HG02759 (cell line): ENCODE measurements at regions not wholly inside any gene's neighbourhood (a gene's known extent, or its start where the extent isn't known, plus 50 kb on each side); places are given as distances from the start of the nearest gene placed in this dataset.

Source experiments
- ATAC-seq: cut with Tn5 transposase; IDR thresholded peaks from one replicate; pipeline ENCODE4 v1.9.1; 2021; ENCODE audit warnings: mild to moderate bottlenecking, moderate library complexity; ENCODE audit not compliant: unreplicated experiment

DNA sequence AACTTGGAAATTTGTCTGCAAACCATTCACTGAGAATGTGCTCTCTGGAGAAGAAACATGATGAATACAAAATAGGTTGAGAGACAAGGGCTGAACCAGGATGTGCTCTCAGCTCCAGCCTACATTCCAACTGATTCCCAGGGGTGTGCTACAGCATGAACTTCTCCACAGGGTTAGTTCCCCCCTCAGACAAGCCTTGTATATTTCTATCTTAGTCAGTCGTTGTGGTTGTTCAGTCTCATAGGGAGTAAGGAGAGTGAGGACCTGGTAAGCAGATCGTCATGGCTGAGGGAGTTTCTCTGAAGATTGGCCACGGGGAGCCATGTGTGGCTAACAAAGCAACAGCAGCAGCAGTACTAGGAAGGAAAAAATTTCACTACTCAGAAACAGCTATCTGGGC is 919.7 kb upstream of the CADM2 start:
- ATAC-seq, result no peak

DNA sequence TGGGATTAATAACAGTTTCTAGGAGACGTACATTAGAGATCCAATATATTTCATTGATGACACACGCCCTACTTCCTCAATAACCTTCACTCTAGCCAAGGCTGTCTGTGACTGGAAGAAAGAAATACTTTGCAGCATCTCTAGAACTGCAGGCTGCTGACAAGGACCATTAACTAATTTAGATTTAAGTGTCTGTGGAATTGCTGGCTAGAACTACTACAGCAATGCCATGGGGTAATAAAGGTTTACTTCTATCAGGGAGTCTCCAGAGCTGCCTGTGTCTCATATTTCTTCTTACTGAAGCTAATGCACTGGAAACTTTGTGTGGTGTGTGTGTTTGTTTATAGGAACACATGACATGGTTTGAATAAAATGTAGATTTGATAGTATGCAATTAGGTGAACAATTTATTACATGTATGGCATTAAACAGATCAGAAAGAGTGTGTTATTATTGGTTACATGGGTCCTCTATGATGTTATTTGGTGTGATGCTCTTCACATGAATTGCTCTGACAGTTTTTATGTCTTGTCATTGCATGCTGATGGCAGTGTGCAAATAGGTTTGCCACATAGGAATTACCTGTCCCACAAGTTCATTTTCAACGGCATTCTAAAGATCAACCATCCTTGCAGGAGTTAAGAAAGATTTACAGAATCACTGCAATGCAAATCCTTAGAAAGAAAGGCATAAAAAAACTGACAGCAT is 916.2 kb upstream of the CADM2 start:
- no peak for ATAC-seq

DNA sequence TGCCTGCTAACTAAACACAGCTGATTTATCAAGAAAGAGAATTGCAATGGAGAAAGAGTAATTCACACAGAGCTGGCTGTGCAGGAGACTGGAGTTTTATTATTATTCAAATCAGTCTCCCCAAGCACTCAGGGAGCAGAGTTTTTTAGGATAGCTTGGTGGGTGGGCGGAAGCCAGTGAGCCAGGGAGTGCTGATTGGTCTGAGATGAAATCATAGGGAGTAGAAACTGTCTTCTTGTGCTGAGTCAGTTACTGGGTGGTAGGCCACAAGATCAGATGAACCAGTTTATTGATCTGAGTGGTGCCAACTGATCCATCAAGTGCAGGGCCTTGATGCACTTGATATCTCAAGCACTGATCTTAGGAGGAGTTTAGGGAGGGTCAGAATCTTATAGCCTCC is 891.9 kb upstream of the CADM2 start:
- no peak for ATAC-seq

DNA sequence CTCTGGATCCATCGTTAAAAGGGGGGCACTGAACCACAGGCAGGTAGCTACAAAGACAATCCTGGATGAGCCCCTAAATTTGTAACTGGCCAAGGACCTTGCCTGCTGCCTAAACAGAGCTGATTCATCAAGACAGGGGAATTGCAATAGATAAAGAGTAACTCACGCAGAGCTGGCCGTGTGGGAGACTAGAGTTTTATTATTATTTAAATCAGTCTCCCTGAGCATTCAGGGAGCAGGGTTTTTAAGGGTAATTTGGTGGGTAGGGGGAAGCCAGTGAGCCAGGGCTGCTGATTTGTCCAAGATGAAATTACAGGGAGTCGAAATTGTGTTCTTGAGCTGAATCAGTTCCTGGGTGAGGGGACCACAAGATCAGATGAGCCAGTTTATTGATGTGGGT is 885.1 kb upstream of the CADM2 start:
- ATAC-seq, result no peak

DNA sequence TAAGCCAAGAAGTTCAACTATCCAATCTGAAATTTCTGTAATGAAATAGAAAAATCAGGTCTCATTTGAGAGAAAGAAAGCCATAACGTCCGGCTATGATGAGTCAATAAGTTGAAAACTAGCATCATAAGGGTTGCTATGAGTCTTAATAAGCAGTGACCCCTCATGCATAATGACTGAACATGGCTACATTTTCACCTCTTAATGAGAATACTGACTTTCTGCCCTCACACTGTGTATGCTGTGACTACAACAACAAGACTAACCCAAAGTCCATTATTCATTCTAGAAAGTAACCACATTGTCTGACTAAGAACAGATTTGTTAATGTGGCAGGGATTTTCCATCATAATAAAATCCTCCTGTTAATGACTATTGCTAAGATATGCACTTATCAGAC is 884.0 kb upstream of the CADM2 start:
- ATAC-seq, result no peak

DNA sequence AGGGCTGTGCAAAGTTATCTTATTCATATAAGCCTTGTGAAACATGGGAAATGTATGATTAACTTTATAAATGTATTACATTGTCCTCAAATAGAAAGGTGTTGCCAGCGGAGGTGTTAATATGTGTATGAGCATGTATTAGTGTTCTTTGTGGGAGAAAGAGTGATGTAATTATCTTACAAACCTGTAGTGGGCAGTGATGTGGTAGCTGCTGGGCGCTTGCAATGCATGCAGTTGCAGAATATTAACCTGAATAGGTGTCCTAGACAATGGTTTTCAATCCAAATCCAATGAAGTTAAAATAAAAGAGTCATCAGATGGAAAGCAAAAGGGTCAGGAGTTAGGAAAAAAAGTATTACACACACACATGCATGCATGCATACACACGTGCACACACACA is 881.3 kb upstream of the CADM2 start:
- ATAC-seq, result no peak

DNA sequence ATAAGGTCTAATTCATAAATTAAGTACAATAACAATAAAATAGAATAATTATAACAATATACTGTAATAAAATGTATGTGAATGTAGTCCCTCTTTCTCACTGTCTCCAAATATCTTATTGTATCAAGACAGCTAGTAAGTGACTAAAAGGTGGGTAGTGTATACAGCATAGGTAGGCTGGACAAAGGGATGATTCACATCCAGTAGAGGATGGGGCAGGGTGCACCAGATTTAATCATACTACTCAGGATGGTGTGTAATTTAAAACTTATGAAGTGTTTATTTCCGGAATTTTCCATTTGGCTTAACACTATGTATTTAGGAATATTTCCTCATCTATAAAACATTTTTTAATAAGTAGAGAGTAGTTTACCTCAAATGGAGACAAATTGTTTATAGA is 876.1 kb upstream of the CADM2 start:
- ATAC-seq, result no peak

DNA sequence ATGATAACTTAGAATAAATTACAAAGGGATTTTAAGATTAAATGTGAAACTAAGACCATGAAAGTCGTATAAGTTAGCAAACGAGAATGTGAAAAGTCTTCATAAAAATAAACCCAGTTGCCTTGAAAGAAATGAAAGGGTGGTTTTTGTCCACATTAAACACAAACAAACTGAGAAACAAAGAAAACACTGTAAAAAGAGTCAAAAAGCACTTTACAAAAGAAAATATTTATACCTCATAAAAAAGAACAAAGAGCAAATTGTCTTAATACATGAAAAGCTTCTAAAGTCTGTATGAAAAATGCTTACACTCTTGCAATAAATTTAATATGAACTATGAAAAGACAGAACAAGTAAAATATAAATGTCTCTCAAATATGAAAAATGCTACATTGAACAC is 865.9 kb upstream of the CADM2 start:
- no peak for ATAC-seq

DNA sequence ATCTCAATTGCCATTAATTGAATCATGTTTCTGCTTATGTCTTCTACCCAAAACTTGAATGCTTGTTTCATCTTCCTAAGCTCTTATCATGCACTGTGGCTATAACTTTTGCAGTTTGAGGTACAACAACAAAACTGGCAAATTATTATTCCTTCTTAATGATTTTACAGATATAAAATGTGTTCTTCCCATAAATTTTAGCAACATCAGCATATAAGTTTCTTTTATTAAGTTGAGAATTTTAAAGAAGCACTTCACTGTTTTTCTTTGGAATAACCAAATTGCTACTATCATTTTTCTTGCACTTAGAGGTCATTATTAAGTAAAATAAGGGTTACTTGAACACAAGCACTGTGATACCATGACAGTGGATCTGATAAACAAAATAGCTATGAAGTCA is 862.6 kb upstream of the CADM2 start:
- ATAC-seq, result no peak

DNA sequence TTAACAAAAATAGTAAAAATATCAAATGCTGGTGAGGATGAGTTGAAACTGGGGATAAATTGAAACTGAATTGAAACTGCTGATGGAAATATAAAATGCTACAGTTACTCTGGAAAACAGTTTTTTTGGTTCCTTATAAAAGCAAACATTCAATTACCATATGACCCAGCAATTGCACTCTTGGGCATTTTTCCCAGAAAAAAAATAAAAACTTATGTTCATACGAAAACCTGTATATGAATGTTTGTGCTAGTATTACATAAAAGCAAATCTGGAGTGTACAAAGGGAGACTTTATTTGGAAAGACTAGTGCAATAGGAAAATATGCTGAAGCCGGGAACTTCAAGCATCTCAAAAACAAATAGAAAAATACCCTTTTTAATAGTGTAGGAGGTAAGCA is 857.9 kb upstream of the CADM2 start:
- ATAC-seq, result no peak

DNA sequence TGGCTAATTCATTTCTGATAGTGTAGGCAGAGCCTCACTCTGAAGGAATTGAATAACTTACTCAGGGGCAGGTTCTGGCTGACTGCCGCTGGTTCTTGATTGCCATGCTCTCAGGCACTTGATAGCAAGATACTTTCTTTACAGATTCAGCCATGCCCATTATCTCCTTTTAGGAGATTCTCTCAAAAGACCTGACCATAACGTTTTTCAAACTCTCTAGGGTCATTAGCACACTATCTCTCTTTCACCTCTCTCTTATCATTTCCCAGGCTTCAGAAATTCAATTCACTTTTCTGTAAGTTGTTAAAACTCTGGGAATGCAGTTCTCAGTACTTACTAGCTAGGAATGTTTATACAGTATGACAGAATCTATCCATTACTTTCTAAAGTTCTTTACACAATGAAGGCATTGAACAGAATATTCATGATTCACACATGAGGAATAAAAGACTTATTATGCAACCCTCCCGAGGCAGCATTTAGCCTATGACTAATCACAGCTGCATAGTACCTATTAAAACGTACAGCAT is 850.3 kb upstream of the CADM2 start:
- ATAC-seq, result no peak

DNA sequence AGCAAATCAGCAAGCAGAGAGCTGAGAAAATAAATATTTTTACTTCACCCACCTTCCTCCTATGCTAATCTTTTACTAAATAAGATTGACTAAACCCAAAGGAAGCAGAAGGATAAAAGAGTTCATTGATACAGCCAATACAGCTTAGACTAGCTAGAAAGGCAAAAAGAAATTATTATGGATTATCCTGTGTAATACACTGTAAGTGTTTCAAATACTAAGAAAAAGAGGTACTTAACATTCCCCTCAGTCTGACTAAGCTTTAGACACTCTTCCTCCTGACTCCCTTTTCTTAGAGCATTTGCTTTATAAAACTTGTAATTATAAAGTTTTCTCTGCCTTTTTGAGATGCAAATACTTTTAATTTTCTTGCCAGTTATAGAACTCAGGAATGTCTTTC is 848.9 kb upstream of the CADM2 start:
- no peak for ATAC-seq

DNA sequence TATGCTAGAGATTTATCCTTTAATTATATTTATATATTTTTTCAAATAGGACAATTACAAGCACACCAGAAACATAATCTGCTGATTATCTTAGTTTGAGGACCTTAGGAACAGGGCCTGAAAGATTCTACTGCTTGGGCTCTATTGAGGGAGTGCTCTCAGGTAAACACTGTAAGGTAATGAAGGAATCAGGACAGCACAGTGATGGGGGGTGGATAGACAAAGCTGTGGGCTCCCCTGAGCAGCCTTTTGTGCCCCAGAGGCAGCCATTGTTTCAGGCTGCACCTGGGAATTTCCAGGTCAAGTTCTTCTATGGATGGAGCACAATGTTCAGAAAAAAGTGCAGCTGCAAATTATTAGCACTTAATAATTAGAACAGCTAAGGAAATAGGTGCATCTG is 848.0 kb upstream of the CADM2 start:
- no peak for ATAC-seq

DNA sequence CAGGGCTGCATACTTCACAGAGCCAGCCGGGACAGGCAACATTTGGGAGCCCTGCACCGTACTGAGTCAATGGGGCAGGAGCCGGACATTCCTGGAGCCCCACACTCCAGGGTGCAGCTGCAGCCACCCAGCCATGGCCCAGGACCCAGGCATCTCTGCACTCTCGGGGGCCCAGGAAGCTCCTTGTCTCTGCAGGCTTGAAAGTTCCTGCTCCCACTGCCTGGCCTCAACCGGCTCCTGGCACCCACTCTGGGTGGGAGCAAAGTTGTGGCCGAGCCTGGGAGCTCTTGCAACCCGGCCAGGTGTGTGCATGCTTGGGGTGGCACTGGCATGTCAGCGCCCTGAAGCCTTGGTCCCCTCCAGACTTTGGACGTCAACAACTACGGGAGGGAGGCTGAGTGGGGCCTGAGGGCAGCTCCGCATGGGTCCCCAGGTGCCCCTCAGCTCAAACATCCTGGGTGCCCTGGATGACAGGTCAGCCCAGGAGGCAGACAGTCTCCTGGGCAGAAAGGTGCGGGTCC is 833.5 kb upstream of the CADM2 start:
- no peak for ATAC-seq

DNA sequence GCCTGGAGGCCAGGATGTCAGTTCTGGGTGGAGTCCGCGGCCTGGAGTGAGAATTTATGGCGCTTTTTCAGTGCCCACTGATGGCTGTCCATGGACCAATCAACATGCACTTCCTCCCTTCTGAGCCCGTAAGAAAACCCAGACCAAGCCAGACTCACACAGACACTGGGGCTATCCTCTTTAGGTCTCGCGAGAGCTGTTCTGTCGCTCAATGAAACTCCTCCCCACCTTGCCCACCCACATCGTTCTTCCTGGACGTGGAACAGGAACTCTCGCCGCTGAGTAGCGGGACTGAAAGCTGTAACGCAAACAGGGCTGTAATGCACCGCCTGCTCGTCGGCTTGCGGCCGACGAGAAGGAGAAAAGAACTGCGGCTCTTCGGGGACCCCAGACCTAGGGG is 833.0 kb upstream of the CADM2 start:
- ATAC-seq, result no peak

DNA sequence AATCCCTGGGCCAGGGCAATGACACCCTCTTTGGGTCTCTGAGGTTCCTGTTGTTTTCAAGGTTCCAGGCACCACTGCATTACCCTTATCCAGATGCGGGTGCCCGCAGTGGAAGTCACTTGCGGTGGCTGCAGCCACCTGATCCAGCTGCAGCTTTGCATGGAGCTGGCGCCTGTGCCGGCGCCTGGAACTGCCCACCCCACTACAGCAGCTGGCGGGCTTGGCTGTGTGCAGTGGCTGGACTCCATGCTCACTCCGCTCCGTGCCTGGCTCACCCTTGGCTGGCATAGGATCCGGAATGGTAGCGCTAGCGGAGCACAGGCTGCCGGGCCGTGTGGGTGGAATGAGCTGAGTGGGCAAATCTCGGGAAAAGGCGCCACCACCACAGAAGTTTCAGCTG is 832.6 kb upstream of the CADM2 start:
- no peak for ATAC-seq

DNA sequence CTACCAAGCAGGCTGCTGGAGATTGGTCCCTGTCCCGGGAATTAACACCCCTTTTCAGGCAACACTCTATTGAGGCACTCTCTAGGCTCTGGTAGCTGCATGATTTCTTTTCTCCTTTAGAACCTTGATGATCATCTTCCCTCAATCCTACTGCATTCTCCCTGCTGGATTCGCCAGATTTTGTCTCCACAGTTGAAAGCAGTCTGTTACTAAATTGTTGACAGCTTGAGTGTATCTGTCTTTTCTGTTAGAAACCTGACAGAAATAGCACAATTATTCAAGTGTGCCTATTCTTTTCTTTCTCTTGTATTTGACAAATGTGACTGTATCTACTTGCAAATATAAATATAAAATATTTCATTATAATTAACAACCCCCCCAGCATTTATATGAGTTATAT is 830.8 kb upstream of the CADM2 start:
- no peak for ATAC-seq

DNA sequence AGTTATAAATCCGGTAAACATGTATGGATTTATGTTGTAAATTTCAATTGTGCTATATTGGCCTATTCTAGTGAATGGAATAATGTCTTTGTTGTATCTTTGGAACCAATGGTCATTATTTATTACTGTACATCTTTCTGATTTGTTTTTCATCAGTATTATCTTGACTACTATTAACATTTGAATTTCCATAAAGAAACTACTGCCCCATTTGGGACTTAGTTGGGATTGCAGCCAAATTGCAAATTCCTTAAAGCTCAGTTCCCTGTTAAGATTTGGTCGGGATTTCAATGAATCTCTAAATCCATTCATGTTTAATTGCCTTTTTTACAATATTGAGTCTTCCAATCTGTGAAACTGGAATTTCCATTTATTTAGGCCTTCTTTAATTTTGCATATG is 822.4 kb upstream of the CADM2 start:
- no peak for ATAC-seq

DNA sequence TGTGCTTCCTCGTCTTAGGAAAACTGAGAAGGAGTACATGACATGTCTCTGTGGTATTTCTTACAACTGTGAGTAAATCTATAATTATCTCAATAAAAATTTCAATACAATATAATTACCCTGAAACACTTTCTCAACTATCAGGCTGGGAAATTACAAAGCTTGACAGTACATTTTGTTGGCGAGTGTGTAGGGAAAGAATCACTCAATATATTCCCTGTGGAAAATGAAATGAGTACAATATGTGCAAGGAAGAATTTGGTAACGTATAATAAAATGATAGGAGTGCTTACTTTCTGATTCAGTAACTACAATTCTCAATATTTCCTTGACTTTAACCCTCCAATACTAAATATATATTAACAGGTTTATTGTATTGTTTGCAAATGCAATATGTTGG is 818.2 kb upstream of the CADM2 start:
- no peak for ATAC-seq

DNA sequence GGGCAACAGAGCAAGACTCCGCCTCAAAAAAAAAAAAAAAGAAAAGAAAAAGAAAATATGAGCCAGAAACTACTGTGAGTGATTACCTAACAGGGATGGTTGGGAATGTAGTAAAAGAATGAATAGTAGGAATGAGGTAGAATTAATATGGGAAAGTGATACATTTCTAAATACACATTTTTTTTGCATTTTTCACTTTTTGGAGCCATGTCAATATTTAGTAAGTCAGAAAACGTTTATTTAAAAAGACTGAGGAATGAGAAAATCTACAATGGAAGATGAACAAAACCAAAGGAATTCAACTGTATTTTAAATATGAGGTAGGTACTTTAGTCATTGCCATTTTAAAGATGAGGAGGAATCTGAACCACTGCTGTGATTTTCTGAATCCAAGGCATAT is 817.2 kb upstream of the CADM2 start:
- ATAC-seq, result no peak

DNA sequence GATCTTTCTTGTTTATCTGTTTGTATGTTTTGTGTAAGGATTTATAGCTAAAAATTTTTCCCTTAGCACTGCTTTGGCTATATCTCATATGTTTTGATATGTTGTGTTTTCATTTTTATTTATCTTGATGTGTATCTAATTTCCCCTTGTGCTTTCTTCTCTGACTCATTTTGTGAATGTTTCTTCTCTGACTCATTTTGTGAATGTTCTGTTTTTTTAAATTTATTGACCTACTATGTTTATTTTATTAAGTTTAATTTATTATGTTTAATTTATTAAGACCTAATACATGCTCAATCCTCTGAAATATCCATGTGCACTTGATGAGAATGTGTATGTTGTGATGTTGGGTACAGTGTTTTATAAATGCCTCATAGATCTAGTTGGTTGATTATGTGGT is 793.5 kb upstream of the CADM2 start:
- ATAC-seq, result no peak

DNA sequence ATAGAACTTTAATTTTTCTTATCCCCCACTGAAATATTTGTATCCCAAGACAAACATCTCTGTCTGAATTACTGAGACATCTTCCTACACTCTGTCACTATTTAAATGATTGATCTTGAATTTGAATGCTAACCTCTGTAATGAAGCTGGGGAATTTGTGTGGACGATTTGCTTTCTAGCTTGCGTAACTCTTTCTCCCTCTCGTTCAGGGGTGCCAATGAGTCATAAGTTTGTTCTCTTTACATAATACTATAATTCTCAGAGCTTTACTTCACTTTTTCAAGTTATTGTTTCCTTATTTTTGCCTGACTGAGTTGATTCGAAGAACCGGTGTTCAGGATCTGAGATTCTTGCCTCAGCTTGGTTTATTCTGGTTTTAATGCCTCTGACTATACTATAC is 783.3 kb upstream of the CADM2 start:
- ATAC-seq, result no peak

DNA sequence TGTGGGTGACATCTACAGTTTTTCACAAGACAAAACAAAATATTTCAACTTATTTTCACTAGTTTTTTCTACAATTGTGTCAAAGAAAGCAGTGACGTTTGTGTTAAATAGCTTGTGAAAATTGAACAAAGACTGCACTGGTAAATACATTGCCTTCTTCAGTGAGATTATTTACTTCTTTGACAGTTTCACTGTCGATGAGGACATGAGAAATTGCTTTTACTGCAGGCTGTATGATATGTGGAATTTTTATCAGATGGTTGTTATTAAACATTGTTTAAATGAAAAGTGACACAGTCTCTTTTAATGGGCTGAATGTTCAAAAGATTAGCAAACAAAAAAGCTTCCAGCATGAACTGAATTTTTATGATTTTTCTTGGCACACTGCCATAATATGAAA is 773.9 kb upstream of the CADM2 start:
- no peak for ATAC-seq
